Peyer's patch (tissue), 4 donors: ENCODE measurements at regions not wholly inside any gene's neighbourhood (a gene's known extent, or its start where the extent isn't known, plus 50 kb on each side); places are given as distances from the start of the nearest gene placed in this dataset.

Source experiments
- POLR2A ChIP-seq, 2 donors: fragments of 450-650 bp; IDR thresholded peaks; one replicate each; pipeline ENCODE4 v1.5.1; 2017; ENCODE audit warnings: antibody characterized with exemption in 2 of 2, mild to moderate bottlenecking in 2 of 2, moderate library complexity in 2 of 2
- TF ChIP-seq, protein P1 (sequence below), 6 experiments: fragments of 450-650 bp in 4 of 6; fragments of 200-600 bp in 2 of 6; sonication (generic) in 1 of 6; IDR thresholded peaks; one replicate each; pipeline ENCODE4 v1.5.1; 2017 to 2019; ENCODE audit warnings: antibody characterized with exemption in 6 of 6, mild to moderate bottlenecking in 3 of 6, moderate library complexity in 1 of 6

GRCh38 chr21:15311510-15311909 is 246.7 kb upstream of the NRIP1 start:
- TF ChIP-seq, protein P1, sequence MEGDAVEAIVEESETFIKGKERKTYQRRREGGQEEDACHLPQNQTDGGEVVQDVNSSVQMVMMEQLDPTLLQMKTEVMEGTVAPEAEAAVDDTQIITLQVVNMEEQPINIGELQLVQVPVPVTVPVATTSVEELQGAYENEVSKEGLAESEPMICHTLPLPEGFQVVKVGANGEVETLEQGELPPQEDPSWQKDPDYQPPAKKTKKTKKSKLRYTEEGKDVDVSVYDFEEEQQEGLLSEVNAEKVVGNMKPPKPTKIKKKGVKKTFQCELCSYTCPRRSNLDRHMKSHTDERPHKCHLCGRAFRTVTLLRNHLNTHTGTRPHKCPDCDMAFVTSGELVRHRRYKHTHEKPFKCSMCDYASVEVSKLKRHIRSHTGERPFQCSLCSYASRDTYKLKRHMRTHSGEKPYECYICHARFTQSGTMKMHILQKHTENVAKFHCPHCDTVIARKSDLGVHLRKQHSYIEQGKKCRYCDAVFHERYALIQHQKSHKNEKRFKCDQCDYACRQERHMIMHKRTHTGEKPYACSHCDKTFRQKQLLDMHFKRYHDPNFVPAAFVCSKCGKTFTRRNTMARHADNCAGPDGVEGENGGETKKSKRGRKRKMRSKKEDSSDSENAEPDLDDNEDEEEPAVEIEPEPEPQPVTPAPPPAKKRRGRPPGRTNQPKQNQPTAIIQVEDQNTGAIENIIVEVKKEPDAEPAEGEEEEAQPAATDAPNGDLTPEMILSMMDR (IDR thresholded peaks at IDR 0.05), result no peak
- TF ChIP-seq POLR2A (IDR thresholded peaks at IDR 0.05), result no peak
